ENCODE measurements at regions not wholly inside any gene's neighbourhood (a gene's known extent, or its start where the extent isn't known, plus 50 kb on each side); places are given as distances from the start of the nearest gene placed in this dataset.

DNA sequence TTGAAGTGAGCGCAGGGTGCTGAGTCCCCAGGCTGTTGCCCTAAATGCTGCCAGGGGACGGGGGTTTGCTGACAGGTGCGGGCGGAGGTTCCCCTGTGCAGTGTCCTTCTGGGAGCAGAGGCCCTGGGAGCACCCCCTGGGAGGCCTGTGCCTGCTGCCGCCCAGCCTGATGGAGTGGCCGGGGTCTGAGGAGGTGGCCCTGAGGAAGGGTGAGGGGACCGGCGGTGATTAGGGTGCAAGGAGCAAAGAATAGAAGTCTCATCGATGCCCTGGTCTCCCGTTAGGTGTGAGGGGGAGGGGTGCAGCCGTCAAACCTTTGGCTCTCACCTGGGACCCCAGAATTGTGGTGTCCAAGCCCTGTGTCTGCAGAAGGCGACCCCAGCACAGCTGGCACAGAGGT, 1294.7 kb downstream of the BRD1 start:
- no peak for TF ChIP-seq SPI1 (IDR thresholded peaks at IDR 0.05; ENCODE audit: borderline replicate concordance, low read depth)
- TF ChIP-seq, protein P1, sequence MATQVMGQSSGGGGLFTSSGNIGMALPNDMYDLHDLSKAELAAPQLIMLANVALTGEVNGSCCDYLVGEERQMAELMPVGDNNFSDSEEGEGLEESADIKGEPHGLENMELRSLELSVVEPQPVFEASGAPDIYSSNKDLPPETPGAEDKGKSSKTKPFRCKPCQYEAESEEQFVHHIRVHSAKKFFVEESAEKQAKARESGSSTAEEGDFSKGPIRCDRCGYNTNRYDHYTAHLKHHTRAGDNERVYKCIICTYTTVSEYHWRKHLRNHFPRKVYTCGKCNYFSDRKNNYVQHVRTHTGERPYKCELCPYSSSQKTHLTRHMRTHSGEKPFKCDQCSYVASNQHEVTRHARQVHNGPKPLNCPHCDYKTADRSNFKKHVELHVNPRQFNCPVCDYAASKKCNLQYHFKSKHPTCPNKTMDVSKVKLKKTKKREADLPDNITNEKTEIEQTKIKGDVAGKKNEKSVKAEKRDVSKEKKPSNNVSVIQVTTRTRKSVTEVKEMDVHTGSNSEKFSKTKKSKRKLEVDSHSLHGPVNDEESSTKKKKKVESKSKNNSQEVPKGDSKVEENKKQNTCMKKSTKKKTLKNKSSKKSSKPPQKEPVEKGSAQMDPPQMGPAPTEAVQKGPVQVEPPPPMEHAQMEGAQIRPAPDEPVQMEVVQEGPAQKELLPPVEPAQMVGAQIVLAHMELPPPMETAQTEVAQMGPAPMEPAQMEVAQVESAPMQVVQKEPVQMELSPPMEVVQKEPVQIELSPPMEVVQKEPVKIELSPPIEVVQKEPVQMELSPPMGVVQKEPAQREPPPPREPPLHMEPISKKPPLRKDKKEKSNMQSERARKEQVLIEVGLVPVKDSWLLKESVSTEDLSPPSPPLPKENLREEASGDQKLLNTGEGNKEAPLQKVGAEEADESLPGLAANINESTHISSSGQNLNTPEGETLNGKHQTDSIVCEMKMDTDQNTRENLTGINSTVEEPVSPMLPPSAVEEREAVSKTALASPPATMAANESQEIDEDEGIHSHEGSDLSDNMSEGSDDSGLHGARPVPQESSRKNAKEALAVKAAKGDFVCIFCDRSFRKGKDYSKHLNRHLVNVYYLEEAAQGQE (IDR thresholded peaks at IDR 0.05; ENCODE audit: insufficient replicate concordance, low read depth) = no peak
- H3K27me3 ChIP-seq (ENCODE audit: insufficient read depth, poor library complexity, severe bottlenecking) = no peaks in the 10 kb centered on the region
- H3K27ac ChIP-seq (replicated peaks) = no peak overlapping the region
- no peak for DNase-seq (ENCODE audit: low read depth in 1 of 2, low spot score in 1 of 2)
- no peak overlapping the region for H3K4me3 ChIP-seq (replicated peaks; ENCODE audit: insufficient read depth, low read length)

- Histone ChIP-seq H3K27me3 (ENCODE audit: insufficient read depth, poor library complexity, severe bottlenecking) (no peaks in the 10 kb centered on the region), H3K27ac (replicated peaks) (no peak overlapping the region), H3K4me3 (replicated peaks; ENCODE audit: insufficient read depth, low read length) (no peak overlapping the region)
- no peak for DNase-seq (ENCODE audit: low read depth in 1 of 2, low spot score in 1 of 2)
- TF ChIP-seq POLR2AphosphoS5 (IDR thresholded peaks at IDR 0.05; ENCODE audit: low read depth) (no peak), CTCF (IDR thresholded peaks at IDR 0.05; ENCODE audit: insufficient read depth, low read length) (no peak), GABPA (IDR thresholded peaks at IDR 0.05; ENCODE audit: low read depth) (no peak), SPI1 (IDR thresholded peaks at IDR 0.05; ENCODE audit: borderline replicate concordance, low read depth) (no peak)
- TF ChIP-seq, protein P1 (IDR thresholded peaks at IDR 0.05; ENCODE audit: insufficient replicate concordance, low read depth) = no peak
Measured at GRCh38 chr22:48531761-48532435, 1295.8 kb downstream of the BRD1 start.

GRCh38 chr22:48531108-48531507, 1296.6 kb downstream of the BRD1 start:
- TF ChIP-seq POLR2AphosphoS5 (IDR thresholded peaks at IDR 0.05; ENCODE audit: low read depth) (no peak), SPI1 (IDR thresholded peaks at IDR 0.05; ENCODE audit: borderline replicate concordance, low read depth) (no peak), GABPA (IDR thresholded peaks at IDR 0.05; ENCODE audit: low read depth) (no peak), CTCF (IDR thresholded peaks at IDR 0.05; ENCODE audit: insufficient read depth, low read length) (no peak)
- TF ChIP-seq, protein P1 (IDR thresholded peaks at IDR 0.05; ENCODE audit: insufficient replicate concordance, low read depth) = no peak
- no peak for DNase-seq (ENCODE audit: low read depth in 1 of 2, low spot score in 1 of 2)
- Histone ChIP-seq H3K27ac (replicated peaks) (no peak overlapping the region), H3K4me3 (replicated peaks; ENCODE audit: insufficient read depth, low read length) (no peak overlapping the region), H3K27me3 (ENCODE audit: insufficient read depth, poor library complexity, severe bottlenecking) (no peaks in the 10 kb centered on the region)

Data from HL-60 (cell line).